ENCODE measurements at regions not wholly inside any gene's neighbourhood (a gene's known extent, or its start where the extent isn't known, plus 50 kb on each side); places are given as distances from the start of the nearest gene placed in this dataset.
"Not testable (repeated sequence)": the region's sequence is repeated elsewhere in the genome, so short reads cannot be mapped to it uniquely, and the experiment has no call there.

GRCh38 chr10:35872671-35873070 lies 230.6 kb upstream of the FZD8 start:
- Histone ChIP-seq H3K36me3 (ENCODE audit: control insufficient read depth, insufficient read depth, low read length) (no peaks in the 10 kb centered on the region), H3K4me3 (replicated peaks; ENCODE audit: low read depth, low read length) (no peak overlapping the region), H3K27me3 (replicated peaks; ENCODE audit: control insufficient read depth, insufficient read depth, low read length) (no peaks in the 10 kb centered on the region)
- DNase-seq (ENCODE audit: extremely low read depth, insufficient read length) = no peak
- no peak for TF ChIP-seq CTCF (IDR thresholded peaks at IDR 0.05; ENCODE audit: insufficient read depth, low read length, poor library complexity, severe bottlenecking)

- Histone ChIP-seq H3K4me3 (replicated peaks; ENCODE audit: low read depth, low read length) (no peak overlapping the region), H3K36me3 (ENCODE audit: control insufficient read depth, insufficient read depth, low read length) (no peaks in the 10 kb centered on the region), H3K27me3 (replicated peaks; ENCODE audit: control insufficient read depth, insufficient read depth, low read length) (no peaks in the 10 kb centered on the region)
- DNase-seq (ENCODE audit: extremely low read depth, insufficient read length) = no peak
- TF ChIP-seq CTCF (IDR thresholded peaks at IDR 0.05; ENCODE audit: insufficient read depth, low read length, poor library complexity, severe bottlenecking) = no peak
Measured at GRCh38 chr10:35870665-35871310, 228.7 kb upstream of the FZD8 start.

GRCh38 chr10:35858676-35859283 lies 216.7 kb upstream of the FZD8 start:
- not testable (repeated sequence) for H3K4me3 ChIP-seq (replicated peaks; ENCODE audit: low read depth, low read length); DNase-seq (ENCODE audit: extremely low read depth, insufficient read length)

GRCh38 chr10:35857860-35858259 lies 215.8 kb upstream of the FZD8 start:
- no peak for DNase-seq (ENCODE audit: extremely low read depth, insufficient read length)
- no peak for TF ChIP-seq CTCF (IDR thresholded peaks at IDR 0.05; ENCODE audit: insufficient read depth, low read length, poor library complexity, severe bottlenecking)
- Histone ChIP-seq H3K27me3 (replicated peaks; ENCODE audit: control insufficient read depth, insufficient read depth, low read length) (no peaks in the 10 kb centered on the region), H3K4me3 (replicated peaks; ENCODE audit: low read depth, low read length) (no peak overlapping the region), H3K36me3 (ENCODE audit: control insufficient read depth, insufficient read depth, low read length) (no peaks in the 10 kb centered on the region)

More at GRCh38 chr10:35858676-35859283, 216.7 kb upstream of the FZD8 start:
- not testable (repeated sequence) for H3K36me3 ChIP-seq (ENCODE audit: control insufficient read depth, insufficient read depth, low read length); H3K27me3 ChIP-seq (replicated peaks; ENCODE audit: control insufficient read depth, insufficient read depth, low read length)

GRCh38 chr10:35855155-35855947 lies 213.3 kb upstream of the FZD8 start:
- Histone ChIP-seq H3K36me3 (ENCODE audit: control insufficient read depth, insufficient read depth, low read length) (no peaks in the 10 kb centered on the region), H3K27me3 (replicated peaks; ENCODE audit: control insufficient read depth, insufficient read depth, low read length) (no peaks in the 10 kb centered on the region), H3K4me3 (replicated peaks; ENCODE audit: low read depth, low read length) (no peak overlapping the region)
- no peak for DNase-seq (ENCODE audit: extremely low read depth, insufficient read length)
- TF ChIP-seq CTCF (IDR thresholded peaks at IDR 0.05; ENCODE audit: insufficient read depth, low read length, poor library complexity, severe bottlenecking) = no peak

GRCh38 chr10:35854661-35855060 lies 212.6 kb upstream of the FZD8 start:
- DNase-seq (ENCODE audit: extremely low read depth, insufficient read length) = no peak
- no peaks in the 10 kb centered on the region for H3K27me3 ChIP-seq (replicated peaks; ENCODE audit: control insufficient read depth, insufficient read depth, low read length)
- no peak for TF ChIP-seq CTCF (IDR thresholded peaks at IDR 0.05; ENCODE audit: insufficient read depth, low read length, poor library complexity, severe bottlenecking)
- H3K4me3 ChIP-seq (replicated peaks; ENCODE audit: low read depth, low read length) = no peak overlapping the region
- no peaks in the 10 kb centered on the region for H3K36me3 ChIP-seq (ENCODE audit: control insufficient read depth, insufficient read depth, low read length)
